Fibroblast of pulmonary artery (primary cell): ENCODE measurements at regions not wholly inside any gene's neighbourhood (a gene's known extent, or its start where the extent isn't known, plus 50 kb on each side); places are given as distances from the start of the nearest gene placed in this dataset.

ENCODE experiments used
- DNase-seq: peaks from one replicate; pipeline ENCODE4 v3.0.0-alpha.2; 2010; ENCODE audit warnings: low read depth
- H3K4me3 ChIP-seq: replicated peaks from 2 replicates; pipeline ENCODE4 v1.5.1; 2011; ENCODE audit warnings: low read depth, mild to moderate bottlenecking, control low read depth, low read length, moderate library complexity
- CTCF ChIP-seq: IDR thresholded peaks from 2 replicates; pipeline ENCODE4 v1.5.1; 2011; ENCODE audit warnings: mild to moderate bottlenecking, control low read depth, low read length, inconsistent platforms; ENCODE audit errors: missing control alignments

- no peak for DNase-seq
- no peak overlapping the region for H3K4me3 ChIP-seq
- no peak for TF ChIP-seq CTCF
These were observed 86.1 kb downstream of the ZNF518B start for GRCh38 chr4:10371121-10371520.

- no peak overlapping the region for H3K4me3 ChIP-seq
- no peak for DNase-seq
- no peak for TF ChIP-seq CTCF
These were observed 87.7 kb downstream of the ZNF518B start for GRCh38 chr4:10369517-10369916.

DNA sequence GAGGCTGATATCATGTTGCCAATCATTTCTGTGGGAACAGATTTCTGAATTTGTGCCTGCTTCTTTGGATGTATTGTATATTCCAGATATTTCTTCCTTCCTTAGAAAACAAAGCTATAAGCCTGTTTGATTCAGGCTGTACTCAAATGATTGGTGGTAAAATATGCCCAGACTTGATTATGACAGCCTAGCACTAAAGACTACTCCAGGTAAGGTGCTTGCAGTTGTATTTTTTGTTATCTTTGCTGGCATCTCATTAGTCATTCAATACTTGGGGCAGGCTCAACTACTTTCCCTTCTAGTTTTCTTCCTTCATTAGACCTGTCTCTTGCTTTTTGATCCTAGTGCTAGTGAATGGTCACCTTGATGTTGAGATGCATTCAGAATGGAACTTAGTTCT, 90.6 kb downstream of the ZNF518B start:
- TF ChIP-seq CTCF: no peak
- DNase-seq: no peak
- no peak overlapping the region for H3K4me3 ChIP-seq

- no peak for DNase-seq
- H3K4me3 ChIP-seq: no peak overlapping the region
- no peak for TF ChIP-seq CTCF
These were observed 93.0 kb downstream of the ZNF518B start for GRCh38 chr4:10364194-10364593.

- no peak overlapping the region for H3K4me3 ChIP-seq
- DNase-seq: no peak
- no peak for TF ChIP-seq CTCF
These were observed 102.5 kb downstream of the ZNF518B start for GRCh38 chr4:10354746-10355145.

DNA sequence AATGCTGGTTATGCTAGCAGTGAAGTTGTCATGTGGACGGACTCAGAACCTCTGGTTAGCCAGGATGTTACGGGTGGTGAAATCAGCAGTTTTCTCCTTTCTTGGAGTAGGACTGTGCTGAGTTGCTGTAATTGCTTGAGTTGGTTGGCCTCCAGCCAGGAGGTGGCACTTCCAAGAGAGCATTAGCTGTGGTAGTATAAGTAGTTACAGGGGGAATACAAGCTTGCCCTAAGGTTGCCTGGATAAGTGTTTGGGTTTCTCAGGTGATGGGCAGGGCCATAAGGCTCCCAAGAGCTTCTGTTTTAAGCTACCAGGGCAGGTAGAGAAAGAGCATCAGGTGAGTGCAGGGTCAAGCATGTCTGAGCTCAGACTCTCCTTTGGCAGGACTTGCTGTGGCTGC, 103.0 kb downstream of the ZNF518B start:
- no peak overlapping the region for H3K4me3 ChIP-seq
- TF ChIP-seq CTCF: no peak
- DNase-seq: no peak

- DNase-seq: peak; percentile 9
- TF ChIP-seq CTCF: no peak
- no peak overlapping the region for H3K4me3 ChIP-seq
These were observed 104.1 kb downstream of the ZNF518B start for GRCh38 chr4:10353110-10353509.
